Parathyroid adenoma (tissue), 2 donors: ENCODE measurements at regions not wholly inside any gene's neighbourhood (a gene's known extent, or its start where the extent isn't known, plus 50 kb on each side); places are given as distances from the start of the nearest gene placed in this dataset.

Source experiments
- H2AFZ ChIP-seq: fragments of 300-600 bp; sonication (generic); one replicate; pipeline ENCODE4 v1.7.0; 2017; ENCODE audit warnings: antibody characterized with exemption, mild to moderate bottlenecking
- H3K27ac ChIP-seq: fragments of 300-600 bp; sonication (generic); one replicate; pipeline ENCODE4 v1.7.0; 2017
- H3K27me3 ChIP-seq: fragments of 300-600 bp; sonication (generic); one replicate; pipeline ENCODE4 v1.7.0; 2017; ENCODE audit warnings: low read length; ENCODE audit not compliant: control insufficient read depth, insufficient read depth
- H3K36me3 ChIP-seq: fragments of 300-600 bp; sonication (generic); one replicate; pipeline ENCODE4 v1.7.0; 2017; ENCODE audit warnings: low read length; ENCODE audit not compliant: control insufficient read depth, insufficient read depth
- H3K4me1 ChIP-seq: fragments of 300-600 bp; sonication (generic); one replicate; pipeline ENCODE4 v1.7.0; 2017; ENCODE audit warnings: control low read depth
- H3K4me2 ChIP-seq: fragments of 300-600 bp; sonication (generic); one replicate; pipeline ENCODE4 v1.7.0; 2017; ENCODE audit warnings: low read length
- H3K4me3 ChIP-seq: fragments of 300-600 bp; sonication (generic); one replicate; pipeline ENCODE4 v1.7.0; 2017; ENCODE audit warnings: low read depth, low read length
- H3K79me2 ChIP-seq: fragments of 300-600 bp; sonication (generic); one replicate; pipeline ENCODE4 v1.7.0; 2017; ENCODE audit warnings: control low read depth
- H3K9ac ChIP-seq: fragments of 300-600 bp; sonication (generic); one replicate; pipeline ENCODE4 v1.7.0; 2017; ENCODE audit warnings: mild to moderate bottlenecking
- H3K9me3 ChIP-seq: fragments of 300-600 bp; sonication (generic); one replicate; pipeline ENCODE4 v1.7.0; 2017; ENCODE audit warnings: low read length; ENCODE audit not compliant: control insufficient read depth
- TF ChIP-seq, protein P1 (sequence below): fragments of 300-600 bp; sonication (generic); IDR thresholded peaks from one replicate; pipeline ENCODE4 v1.7.0; 2017; ENCODE audit warnings: antibody characterized with exemption, mild to moderate bottlenecking
- donor health status: primary hyperparathyroidism.

DNA sequence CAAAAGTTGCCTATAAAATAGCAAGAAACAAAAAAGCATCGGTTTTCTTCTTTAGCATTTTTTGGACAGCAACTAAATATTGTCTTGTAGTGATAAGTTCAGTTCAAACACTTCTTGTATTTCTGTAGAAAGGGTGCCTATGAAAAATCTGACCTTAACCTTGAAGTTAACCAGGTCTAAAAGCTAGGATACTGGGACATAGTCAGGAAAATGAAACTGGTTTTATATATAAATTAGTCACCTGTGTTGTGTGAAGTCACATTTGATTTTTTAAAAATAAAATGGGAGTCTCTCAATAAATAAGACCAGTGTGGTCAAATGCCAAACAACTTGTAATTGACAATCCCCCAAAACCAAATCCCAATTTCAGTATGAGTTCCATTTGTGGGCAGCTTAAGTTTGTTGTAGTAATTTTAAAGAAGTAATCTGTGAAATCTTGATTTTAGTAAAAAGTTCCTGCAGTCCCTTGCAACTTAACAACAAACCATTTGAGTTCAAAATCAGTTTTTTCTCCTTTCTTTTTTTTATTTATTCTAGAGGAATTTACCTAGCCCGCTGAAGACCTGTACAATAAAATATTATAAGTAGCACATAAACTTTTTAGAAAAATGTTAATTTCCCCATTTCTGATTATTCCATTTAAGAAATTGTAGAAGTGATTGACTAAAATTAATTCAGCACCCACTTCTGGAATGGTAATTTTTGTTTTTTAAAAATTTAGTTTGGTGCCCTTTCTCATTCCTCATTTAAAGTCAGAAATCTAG is 84.5 kb upstream of the PPARA start:
- Histone ChIP-seq H3K27me3 (no peaks in the 10 kb centered on the region), H3K36me3 (no peaks in the 10 kb centered on the region), H3K4me1 (peaks cover 2% of the 10 kb centered on the region), H3K4me3 (no peak overlapping the region), H3K4me2 (peak overlapping the region; percentile 7), H3K79me2 (peaks cover 33% of the 10 kb centered on the region), H3K27ac (peak overlapping the region; percentile 85), H3K9me3 (no peaks in the 10 kb centered on the region), H3K9ac (no peak overlapping the region), H2AFZ (no peak overlapping the region)
- TF ChIP-seq, protein P1, sequence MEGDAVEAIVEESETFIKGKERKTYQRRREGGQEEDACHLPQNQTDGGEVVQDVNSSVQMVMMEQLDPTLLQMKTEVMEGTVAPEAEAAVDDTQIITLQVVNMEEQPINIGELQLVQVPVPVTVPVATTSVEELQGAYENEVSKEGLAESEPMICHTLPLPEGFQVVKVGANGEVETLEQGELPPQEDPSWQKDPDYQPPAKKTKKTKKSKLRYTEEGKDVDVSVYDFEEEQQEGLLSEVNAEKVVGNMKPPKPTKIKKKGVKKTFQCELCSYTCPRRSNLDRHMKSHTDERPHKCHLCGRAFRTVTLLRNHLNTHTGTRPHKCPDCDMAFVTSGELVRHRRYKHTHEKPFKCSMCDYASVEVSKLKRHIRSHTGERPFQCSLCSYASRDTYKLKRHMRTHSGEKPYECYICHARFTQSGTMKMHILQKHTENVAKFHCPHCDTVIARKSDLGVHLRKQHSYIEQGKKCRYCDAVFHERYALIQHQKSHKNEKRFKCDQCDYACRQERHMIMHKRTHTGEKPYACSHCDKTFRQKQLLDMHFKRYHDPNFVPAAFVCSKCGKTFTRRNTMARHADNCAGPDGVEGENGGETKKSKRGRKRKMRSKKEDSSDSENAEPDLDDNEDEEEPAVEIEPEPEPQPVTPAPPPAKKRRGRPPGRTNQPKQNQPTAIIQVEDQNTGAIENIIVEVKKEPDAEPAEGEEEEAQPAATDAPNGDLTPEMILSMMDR, result no peak

DNA sequence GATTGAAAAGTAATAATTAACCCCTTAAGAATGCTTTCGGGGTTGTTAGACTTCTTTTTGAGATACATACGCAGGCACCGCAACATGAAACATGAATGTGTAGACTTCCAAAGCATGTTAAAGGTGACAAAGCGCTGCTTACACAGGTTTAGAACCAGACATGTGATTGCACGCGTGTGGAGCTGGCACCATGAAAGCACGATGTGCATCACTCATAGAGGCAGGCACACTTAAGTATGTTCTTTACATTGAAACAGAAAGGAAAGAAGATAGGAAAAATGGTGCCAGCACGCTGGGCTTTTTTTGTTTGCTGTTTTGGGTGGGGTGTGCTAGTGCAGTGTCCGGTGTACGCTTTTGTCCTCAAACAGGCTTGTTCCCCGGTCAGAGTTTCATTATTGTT is 83.6 kb upstream of the PPARA start:
- Histone ChIP-seq H3K4me1 (peaks cover 2% of the 10 kb centered on the region), H3K9me3 (no peaks in the 10 kb centered on the region), H3K27ac (peak overlapping the region; percentile 85), H3K4me2 (peak overlapping the region; percentile 33), H3K27me3 (no peaks in the 10 kb centered on the region), H2AFZ (no peak overlapping the region), H3K36me3 (no peaks in the 10 kb centered on the region), H3K79me2 (peaks cover 30% of the 10 kb centered on the region), H3K9ac (no peak overlapping the region), H3K4me3 (peak overlapping the region; percentile 3)
- TF ChIP-seq, protein P1, result no peak

DNA sequence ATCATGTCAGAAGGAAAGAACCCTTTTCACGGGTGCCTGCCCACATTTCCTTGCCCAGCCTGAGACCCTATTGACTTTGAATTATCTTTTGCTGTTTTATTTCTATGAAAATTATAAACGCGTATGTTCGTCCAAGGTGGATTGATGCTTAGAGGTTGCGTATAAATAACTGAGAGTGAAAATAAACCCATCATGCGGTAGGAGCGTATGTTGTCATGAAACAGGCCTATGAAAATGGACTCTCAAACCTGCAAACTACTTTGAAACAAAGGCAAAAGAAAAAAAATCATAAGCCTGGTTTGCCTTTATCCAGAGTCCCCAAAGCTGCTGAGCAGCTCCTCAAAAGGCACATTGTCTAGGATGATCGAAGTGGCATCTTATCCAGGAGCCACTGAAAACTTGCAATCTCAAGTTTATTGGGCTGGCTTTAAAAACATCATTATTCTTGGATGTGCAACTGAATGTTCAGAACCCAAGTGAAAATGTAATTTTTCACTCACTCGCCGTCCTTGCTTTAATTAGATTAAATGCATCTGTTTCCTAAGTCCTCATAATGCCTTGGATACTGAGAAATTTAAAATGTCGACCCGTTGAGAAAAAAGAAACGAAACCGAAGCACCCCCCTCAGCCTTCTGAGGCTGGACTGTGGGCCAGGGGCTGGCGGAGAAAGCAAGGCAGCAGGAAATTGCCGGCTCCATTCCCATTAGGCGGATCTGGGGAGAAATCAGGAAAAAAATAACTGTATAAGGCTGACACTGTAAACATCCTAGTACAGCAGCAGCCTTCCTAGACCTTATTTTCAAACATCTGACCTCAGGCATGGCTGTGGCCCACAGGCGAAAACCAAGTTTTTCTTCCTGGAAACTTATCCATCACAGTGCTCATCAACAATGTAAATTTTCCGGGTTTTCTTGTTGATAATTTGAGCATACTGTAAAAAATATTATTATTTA is 82.9 kb upstream of the PPARA start:
- Histone ChIP-seq H3K36me3 (no peaks in the 10 kb centered on the region), H3K9me3 (no peaks in the 10 kb centered on the region), H3K4me1 (peaks cover 2% of the 10 kb centered on the region), H3K9ac (no peak overlapping the region), H2AFZ (no peak overlapping the region), H3K4me3 (peak overlapping the region; percentile 3), H3K27ac (peak overlapping the region; percentile 85), H3K4me2 (no peak overlapping the region), H3K79me2 (peaks cover 24% of the 10 kb centered on the region), H3K27me3 (no peaks in the 10 kb centered on the region)
- TF ChIP-seq, protein P1, result no peak

DNA sequence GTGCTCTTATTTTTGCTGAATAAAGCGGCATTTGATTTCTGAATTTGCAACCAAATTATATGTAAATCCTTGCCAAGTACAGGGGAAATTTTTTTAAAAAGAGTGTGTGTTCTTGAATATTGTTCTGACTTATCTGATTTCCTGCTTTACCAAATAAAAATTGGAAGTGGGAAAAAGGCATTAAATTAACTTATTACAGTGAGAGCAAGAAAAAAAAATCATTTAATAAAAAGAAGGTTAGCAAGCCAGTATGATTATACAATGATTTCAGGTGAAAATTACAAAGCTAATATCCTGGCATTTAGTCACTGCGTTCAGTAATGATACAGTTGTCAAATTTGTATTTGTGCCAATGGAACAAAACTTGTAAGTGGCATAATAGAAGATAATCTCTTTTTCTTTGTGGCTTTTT is 82.1 kb upstream of the PPARA start:
- Histone ChIP-seq H2AFZ (no peak overlapping the region), H3K27me3 (no peaks in the 10 kb centered on the region), H3K9me3 (no peaks in the 10 kb centered on the region), H3K9ac (no peak overlapping the region), H3K4me1 (peaks cover 2% of the 10 kb centered on the region), H3K36me3 (no peaks in the 10 kb centered on the region), H3K4me3 (no peak overlapping the region), H3K27ac (peak overlapping the region; percentile 85), H3K4me2 (no peak overlapping the region), H3K79me2 (peaks cover 21% of the 10 kb centered on the region)
- TF ChIP-seq, protein P1, result no peak
